ENCODE measurements at regions not wholly inside any gene's neighbourhood (a gene's known extent, or its start where the extent isn't known, plus 50 kb on each side); places are given as distances from the start of the nearest gene placed in this dataset.

DNA sequence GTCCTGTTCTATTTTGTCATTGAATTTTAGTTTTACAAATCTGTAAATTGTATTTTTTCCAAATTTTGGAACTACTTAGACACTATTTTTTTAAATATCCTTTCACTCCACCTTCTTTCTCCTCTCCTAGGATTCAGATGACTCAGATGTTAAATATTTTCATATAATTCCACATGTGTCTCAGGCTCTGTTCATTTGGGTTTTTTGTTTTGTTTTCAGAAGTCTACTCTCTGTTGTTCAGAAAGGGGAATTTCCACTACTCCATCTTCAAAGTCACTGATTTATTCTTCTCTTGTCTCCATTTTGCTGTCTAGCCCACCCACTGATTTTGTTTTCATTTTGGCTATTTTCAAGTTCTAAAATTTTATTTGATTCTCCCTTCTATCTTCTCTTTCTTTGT, 264.0 kb upstream of the SLIT2 start:
- TF ChIP-seq CTCF (IDR thresholded peaks at IDR 0.05) (no peak), POLR2A (IDR thresholded peaks at IDR 0.05) (no peak)

Data from adrenal gland (tissue), 5 donors.